NCI-H345 (cell line): ENCODE measurements at regions not wholly inside any gene's neighbourhood (a gene's known extent, or its start where the extent isn't known, plus 50 kb on each side); places are given as distances from the start of the nearest gene placed in this dataset.

Experiments
- DNase-seq: peaks from one replicate; lab custom pipeline; 2025; lab: John Stamatoyannopoulos, UW

DNA sequence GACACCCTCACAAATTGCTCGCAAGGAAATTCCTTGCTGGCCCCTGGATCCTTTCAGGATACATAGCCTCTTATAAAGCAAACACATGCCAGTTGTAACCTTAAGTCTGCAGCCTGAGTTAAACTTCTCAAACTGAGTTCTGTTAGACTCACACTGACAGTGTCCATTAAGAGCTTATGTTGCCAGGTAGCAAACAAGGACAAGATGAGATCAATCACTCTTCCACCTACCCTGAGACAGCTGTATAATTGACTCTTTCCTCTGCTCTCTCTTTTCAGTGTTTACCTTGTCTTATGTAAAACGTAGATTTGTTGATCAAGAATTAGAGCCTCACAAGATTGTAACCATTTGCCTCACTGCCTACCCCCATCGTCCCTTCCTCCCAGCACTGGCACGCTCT, 359.8 kb downstream of the EPM2A start:
- DNase-seq, result no peak

DNA sequence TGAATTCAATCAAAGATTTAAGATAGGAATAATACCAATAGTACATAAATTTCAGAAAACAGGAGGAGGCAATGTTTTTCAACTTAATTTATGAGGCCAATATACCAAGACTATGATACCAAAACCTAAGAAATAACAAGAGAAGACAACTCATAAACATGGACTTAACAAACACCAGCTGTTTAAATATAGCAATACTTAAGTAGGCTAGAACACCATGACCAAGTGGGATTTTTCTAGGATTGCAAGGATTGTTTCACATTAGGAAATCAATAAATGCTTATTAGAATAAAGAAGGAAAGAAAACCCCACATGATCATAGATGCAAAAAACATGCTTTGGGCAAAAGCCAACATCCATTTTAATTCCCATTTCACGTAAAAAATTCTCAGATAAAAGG, 355.1 kb downstream of the EPM2A start:
- DNase-seq, result no peak

DNA sequence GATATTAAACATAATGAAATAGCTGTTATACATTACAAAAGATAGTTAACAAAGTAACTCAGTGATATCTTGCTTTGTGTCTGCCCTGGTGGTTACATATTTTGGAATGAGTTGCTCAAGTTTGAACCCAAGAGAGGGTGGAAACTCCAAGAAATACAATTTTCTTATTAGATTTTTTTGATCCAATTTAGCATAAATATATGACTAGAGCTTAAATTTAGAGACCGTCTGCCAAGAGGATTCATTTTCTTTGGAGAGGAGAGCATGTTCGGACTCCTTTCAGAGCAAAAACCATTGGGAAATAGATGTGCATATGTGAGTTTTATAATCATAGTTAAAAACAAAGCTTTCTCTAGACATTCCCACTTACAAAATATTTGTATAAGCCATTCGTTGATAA, 353.4 kb downstream of the EPM2A start:
- DNase-seq, result no peak

DNA sequence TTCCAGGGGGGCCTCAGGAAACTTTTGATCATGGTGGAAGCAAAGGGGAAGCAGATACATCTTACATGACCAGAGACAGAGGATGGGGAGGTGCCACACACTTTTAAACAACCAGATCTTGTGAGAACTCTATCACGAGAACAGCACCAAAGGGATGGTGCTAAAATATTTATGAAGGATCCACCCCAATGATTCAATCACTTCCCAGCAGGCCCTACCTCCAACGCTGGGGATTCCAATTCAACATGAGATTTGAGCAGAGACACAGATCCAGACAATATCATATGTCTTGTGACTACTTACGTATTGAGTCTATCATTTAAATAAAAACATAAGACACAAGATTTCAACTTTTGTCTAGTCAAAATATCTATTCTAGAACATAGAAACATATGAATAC, 351.9 kb downstream of the EPM2A start:
- no peak for DNase-seq

DNA sequence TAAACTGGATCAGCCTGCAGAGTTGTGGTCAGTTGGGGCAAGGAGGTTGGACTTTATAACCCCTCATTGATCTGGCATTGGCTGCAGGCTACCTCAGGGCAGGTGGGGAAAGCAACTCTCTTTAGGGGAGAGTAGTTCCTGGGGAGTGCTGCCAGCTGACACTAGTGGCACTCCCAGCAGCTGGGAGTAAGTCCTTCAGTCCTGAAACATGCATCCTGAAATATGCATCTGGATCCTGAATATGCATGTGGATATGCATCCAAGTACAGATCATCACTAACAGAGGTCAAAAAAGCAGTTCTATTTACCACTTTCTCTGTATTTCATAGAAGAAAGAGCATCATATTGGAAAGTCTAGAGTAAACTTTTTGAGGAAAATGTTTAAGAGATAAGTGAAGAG, 350.8 kb downstream of the EPM2A start:
- DNase-seq, result no peak

DNA sequence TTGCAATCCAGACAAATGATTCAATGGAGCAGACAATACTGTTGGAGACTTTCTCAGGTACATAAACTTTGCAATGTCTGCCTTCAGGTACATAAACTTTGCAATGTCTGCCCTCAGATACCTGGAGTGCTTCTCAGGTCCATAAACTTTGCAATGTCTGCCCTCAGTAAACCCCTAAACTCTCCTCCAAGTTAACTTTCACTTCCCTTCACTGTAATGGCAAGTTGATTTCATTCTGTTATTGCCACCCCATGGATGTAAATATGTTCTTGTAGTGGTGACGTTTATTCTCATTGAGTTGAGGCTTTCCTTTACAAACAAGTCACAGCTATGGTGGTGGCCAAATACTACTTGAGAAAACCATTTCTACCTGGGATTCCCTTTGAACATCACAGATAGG, 338.8 kb downstream of the EPM2A start:
- no peak for DNase-seq

DNA sequence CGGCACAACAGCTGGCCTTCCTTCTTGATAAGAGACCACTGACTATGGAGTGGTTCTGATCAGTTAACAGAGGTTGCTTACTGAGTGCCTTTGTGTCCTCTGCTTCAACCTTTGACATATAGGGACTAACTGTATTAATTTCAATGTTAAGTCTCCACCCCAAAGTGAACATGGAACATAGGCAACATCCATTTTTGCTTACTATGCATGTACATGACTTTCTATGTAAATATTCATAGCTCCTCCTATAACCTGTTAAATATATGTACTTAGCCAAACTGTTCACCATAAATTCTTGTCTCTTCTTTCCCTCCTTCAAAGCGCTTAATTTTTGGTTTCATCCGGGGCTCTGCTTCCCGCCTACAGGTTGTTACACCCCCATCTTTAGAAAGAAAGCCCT, 334.8 kb downstream of the EPM2A start:
- no peak for DNase-seq

DNA sequence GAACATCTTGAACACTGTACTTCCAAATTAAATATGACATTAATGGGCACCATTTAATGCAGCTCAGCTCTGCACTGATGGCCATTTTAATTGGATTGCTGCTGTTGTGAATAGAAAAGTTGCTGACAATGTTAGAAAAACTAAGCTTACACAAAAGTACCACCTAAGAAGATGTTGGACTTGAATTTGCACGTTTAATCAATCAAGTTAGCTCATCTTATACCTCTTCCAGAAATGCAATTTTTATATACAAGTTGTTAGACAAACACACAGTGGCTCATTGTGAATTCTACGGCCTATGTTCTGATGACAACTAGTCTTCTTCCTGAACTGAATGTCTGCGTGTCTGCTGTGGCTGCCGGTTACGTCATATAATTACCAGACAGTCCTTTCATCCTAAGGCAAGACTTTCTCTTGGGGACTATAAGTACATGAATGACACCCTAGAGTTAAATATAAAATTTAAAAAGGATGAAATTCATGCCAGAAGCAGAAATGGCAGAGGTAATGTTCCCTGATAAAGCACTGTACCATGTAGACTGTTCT, 330.2 kb downstream of the EPM2A start:
- no peak for DNase-seq

DNA sequence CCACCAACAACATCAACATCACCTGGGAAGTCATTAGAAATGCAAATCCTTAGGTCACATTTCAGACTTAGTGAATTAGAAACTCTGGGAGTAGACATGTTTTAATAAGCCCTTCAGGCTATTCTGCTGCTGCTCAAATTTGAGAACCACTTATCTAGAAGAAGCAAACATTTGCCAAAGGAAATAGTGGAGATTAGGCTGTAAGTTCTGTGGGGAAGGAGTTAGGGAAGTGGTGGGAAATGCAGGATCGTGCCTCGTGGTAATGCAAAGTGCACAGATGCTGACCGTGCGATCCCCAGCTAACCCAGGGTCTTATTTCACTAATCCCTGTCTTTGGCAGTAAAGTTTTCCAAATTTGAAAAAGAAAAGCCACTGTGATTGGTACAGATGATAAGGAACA, 328.5 kb downstream of the EPM2A start:
- DNase-seq, result no peak

DNA sequence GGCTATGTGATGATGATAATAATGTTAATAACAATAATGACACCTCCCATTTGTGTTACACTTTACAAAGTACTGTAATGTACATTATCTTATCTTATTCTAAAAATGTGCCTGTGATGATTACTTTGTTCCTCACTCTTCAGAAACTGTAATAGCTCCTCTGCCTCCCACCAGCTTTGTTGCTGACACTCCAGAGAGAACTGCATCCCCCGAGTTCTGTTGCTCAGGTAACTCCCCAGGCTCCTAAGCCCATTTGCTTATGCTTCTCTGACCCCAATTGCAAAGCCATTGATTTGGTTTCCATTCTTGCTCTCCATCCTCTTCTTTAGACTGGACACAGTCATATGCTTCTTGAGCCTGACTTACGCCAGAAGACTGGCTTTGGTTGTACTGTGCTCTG, 319.7 kb downstream of the EPM2A start:
- no peak for DNase-seq

DNA sequence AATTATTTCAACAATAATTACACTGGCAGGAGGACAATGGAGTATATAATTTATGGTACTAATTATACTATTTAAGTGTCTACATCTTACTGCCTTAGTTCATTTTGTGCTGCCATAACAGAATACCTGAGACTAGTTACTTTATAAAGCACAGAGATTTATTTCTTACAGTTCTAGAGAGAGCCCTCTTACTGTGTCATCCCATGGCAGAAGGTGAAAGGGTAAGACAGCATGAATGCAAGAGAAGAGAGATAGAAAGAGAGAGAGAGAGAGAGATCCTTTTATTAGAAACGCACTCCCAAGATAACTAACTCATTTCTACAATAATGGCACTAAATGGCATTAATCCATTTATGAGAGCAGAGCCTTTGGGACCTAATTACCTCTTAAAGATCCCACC, 314.7 kb downstream of the EPM2A start:
- DNase-seq, result no peak

DNA sequence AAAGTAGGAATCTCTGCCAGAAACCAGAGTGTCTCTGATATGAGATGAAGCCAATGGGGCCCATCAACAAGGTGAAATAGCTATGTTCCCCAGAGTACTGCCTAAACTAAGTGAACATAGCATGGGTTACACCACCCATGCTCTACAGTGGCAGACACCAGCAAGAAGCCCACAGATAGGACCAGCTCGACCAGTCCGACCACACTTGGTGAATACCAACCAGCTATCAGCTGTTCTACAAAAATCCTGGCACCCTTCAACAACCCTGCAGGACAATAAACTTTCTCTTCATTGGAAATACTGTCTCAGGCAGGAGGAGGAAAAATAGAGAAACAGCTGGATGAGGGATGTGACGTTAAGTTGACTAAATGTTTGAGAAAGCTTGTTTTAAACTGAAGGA, 311.4 kb downstream of the EPM2A start:
- DNase-seq, result no peak

DNA sequence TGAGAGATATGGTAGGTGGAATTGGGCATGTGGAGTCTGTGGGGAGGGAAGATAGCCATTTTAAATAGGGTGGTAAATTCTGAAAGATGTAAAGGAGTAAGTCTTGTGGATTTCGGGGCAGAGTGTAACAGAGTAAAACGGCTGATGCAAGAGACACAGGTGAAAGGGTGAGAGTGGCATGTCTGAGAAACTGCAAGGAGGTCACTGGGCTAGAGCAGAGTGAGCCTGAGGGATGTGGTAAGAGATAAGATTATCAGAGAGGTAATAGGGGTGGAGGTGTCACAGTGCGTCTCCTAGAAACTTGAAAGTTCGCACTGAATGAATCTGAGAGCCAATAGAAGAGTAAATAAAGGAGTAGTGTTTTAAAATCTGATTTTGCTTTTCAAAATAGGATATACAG, 308.1 kb downstream of the EPM2A start:
- DNase-seq, result no peak

DNA sequence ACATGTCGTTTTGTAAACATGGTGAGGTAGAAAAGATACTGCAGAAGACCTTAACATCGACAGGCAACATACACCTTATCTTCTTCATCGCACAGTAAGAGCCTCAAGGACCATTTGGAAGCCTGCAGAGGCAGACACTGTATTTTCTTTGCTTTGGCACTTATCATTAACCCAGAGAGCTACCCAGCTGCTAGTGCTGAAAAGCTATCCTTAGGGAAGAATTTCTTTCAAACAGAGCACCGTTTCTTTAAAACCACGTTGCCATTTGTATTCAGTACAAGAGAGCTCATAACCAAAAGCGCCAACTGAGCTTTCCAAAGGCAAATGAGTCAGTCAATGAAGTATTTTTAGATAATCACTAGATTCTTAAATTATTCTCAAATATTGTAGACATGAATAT, 306.6 kb downstream of the EPM2A start:
- DNase-seq, result peak; percentile 4

DNA sequence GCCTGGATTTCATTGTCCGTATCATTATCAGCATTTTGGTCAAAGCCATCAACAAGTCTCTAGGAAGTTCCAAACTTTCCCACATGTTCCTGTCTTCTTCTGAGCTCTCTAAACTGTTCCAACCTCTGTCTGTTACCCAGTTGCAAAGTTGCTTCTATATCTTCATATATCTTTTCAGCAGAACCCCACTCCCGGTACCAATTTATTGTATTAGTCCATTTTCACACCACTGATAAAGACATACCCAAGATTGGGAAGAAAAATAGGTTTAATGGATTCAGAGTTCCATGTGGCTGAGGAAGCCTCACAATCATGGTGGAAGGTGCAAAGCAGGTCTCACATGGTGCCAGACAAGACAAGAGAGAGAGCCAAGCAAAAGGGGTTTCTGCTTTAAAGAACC, 293.2 kb downstream of the EPM2A start:
- DNase-seq, result no peak

DNA sequence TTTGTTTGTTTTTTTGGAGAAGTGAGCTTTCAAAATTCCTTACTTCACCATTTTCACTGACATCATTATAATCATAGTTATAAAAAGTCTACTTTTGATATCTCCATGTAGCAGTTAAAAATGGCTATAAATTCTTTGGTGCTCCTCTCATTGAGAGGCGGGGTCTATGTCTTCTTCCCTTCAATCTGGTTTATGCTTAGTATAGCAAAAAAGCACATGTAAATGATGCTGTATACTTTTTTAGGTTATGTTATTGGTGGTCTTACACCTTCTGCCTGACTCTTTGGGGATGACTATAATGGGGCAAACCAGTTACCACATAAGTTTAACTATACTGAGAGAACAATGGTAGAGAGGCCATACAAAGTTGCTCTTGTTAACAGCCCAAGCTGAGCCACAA, 289.6 kb downstream of the EPM2A start:
- DNase-seq, result no peak

DNA sequence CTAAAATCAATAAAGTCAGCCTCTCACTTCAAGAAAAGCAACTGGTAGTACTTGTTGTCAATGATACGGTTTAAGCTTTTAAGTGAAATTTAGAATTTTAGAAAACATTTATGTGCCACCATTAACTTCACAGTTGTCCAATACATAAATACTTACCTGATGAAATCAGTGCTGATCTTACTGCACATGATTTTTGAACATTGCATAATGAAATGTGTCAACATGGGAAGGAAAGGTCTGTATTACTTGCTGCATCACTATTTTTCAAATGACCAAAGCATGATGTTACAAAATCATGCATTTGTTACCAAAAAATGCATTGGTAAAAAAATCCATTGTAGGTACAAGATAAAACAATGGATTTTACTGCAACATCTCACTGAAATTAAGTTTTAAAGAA, 284.3 kb downstream of the EPM2A start:
- DNase-seq, result no peak

DNA sequence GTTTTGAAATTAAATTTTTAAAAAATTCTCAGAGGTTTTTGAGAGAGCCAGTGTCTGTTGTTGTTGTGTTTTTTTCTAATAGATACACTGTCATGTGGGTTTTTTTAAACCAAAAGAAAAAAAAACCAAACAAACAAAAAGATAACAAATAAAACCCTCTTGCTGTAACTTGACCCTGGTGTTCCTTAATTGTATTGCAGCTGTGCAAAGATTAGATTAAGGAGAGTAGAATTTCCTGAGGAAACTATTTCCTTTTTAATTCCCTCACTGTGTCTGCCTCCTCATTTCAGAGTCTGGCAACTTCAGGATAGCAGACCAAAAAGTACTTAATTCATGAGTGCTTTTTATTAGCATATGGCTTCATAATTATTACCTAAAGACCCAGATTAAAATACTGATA, 281.9 kb downstream of the EPM2A start:
- no peak for DNase-seq

DNA sequence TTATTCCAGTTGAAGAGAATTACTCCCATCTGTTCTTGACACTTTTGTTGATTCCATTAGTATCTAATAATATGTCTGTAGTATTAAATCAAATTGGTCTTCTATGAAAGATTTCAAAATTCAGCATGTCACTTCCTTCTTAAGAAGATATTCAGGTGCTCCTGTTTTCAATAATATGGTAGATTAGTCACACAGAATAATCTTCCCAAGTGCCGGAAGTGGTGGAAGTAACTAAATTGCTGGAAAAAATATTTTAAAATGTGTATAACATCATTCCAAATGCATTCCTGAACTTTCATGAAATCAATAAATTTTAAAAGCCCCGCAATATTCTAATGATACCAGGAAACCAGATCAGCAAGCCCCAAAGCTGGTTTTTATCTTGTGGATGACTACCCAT, 281.3 kb downstream of the EPM2A start:
- no peak for DNase-seq

DNA sequence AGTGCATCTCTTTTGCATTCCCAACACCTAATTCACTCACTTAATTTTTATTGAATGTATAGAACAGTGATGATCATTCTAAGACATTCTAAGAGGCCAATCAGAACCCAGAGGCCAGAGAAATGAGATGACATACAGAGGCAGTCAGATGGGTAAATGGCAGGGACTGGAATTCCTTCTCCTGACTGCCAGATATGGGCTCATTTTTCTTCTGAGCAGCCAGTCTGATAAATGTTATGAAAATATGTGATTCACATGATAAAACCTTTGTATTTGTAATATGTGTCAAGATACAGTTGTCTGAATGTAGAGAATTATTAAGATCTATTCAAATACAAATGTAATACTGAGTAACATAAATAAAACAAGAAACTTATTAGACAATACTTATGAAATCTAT, 277.8 kb downstream of the EPM2A start:
- no peak for DNase-seq

DNA sequence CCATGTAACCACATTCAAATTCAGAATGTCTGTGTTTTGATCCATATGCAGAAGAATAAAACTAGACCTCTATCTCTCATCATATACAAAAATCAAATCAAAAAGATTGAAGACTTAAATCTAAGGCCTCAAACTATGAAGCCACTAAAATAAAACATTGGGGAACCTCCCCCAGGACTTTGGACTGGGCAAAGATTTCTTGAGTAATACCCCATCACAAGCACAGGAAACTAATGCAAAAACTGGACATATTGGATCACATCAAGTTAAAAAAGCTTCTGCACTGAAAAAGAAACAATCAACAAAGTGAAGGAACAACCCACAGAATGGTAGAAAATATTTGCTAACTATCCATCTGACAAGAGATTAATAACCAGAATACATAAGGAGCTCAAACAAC, 266.8 kb downstream of the EPM2A start:
- DNase-seq, result no peak

DNA sequence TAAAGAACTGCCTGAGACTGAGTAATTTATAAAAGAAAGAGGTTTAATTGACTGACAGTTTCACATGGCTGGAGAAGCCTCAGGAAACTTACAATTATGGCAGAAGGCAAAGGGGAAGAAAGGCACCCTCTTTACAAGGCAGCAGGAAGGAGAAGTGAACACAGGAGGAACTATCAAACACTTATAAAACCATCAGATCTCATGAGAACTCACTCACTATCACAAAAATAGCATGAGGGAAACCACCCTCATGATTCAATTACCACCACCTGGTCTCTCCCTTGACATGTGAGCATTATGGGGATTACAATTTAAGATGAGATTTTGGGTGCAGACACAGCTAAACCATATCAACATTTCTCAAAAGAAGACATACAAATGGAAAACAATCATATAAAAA, 266.3 kb downstream of the EPM2A start:
- no peak for DNase-seq

DNA sequence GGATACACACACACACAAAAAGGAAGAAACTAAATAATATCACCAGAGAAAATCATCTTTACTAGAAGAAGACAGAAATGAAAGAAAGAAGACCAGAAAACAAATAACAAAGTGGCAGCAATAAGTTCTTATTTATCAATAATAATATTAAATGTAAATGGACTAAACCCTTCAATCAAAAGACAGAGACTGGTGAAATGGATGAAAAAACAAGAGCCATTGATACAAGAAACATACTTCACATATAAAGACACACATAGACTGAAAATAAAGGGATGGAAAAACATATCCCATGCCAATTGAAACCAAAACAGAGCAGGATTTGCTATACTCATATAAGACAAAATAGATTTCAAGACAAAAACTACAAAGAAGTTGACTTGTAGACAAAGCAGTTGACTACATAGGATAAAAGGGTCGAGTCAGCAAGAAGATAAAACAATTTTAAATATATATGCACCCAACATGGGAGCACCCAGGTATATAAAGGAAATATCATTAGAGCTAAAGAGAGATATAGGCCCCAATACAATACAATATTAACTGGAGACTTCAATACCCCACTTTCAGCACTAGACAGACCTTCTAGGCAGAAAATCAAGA, 259.4 kb downstream of the EPM2A start:
- no peak for DNase-seq

DNA sequence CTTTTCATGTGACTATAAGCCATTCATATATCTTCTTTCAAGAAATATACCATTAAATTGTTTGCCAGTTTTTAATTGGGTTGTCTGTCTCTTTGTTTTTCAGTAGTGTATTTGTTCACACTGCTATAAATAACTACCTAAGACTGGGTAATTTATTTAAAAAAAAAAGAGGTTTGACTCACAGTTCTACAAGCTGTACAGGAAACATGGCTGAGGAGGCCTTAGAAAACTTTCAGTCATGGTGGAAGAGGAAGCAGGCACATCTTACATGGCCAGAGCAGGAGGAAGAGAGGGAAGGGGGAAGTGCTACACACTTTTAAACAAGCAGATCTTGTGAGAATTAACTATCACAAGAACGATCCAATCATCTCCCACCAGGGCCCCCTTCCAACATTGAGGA, 255.3 kb downstream of the EPM2A start:
- DNase-seq, result no peak
